Stimulated activated CD4-positive, alpha-beta T cell treated with anti-CD3 and anti-CD28 coated beads, Interleukin-15, amount 100 ng/mL, for 24 hours (primary cell): ENCODE measurements at regions not wholly inside any gene's neighbourhood (a gene's known extent, or its start where the extent isn't known, plus 50 kb on each side); places are given as distances from the start of the nearest gene placed in this dataset.
"Not testable (repeated sequence)": the region's sequence is repeated elsewhere in the genome, so short reads cannot be mapped to it uniquely, and the experiment has no call there.

Source experiments
- DNase-seq: peaks from one replicate; pipeline ENCODE4 v3.0.0-alpha.2; 2020

GRCh38 chr16:66085651-66086050 lies 280.8 kb upstream of the CDH5 start:
- DNase-seq = no peak

- not testable (repeated sequence) for DNase-seq
Observed at GRCh38 chr16:66084731-66085130, 281.8 kb upstream of the CDH5 start.

- DNase-seq = no peak
Observed at GRCh38 chr16:66084306-66084705, 282.2 kb upstream of the CDH5 start.

- no peak for DNase-seq
Observed at GRCh38 chr16:66083171-66083570, 283.3 kb upstream of the CDH5 start.

- DNase-seq = no peak
Observed at GRCh38 chr16:66082424-66082823, 284.1 kb upstream of the CDH5 start.

- no peak for DNase-seq
Observed at GRCh38 chr16:66081775-66082366, 284.6 kb upstream of the CDH5 start.

GRCh38 chr16:66079671-66080334 lies 286.7 kb upstream of the CDH5 start:
- no peak for DNase-seq

GRCh38 chr16:66070140-66070917 lies 296.2 kb upstream of the CDH5 start:
- DNase-seq = no peak

GRCh38 chr16:66069587-66069986 lies 296.9 kb upstream of the CDH5 start:
- no peak for DNase-seq

- DNase-seq = no peak
Observed at GRCh38 chr16:66066404-66066803, 300.1 kb upstream of the CDH5 start.

- DNase-seq = no peak
Observed at GRCh38 chr16:66065925-66066324, 300.6 kb upstream of the CDH5 start.

GRCh38 chr16:66064801-66065530 lies 301.5 kb upstream of the CDH5 start:
- no peak for DNase-seq

- no peak for DNase-seq
Observed at GRCh38 chr16:66058832-66059231, 307.7 kb upstream of the CDH5 start.

GRCh38 chr16:66058172-66058691 lies 308.3 kb upstream of the CDH5 start:
- no peak for DNase-seq

- no peak for DNase-seq
Observed at GRCh38 chr16:66057057-66057456, 309.4 kb upstream of the CDH5 start.

- no peak for DNase-seq
Observed at GRCh38 chr16:66054095-66054494, 312.4 kb upstream of the CDH5 start.

- DNase-seq = no peak
Observed at GRCh38 chr16:66052745-66053144, 313.7 kb upstream of the CDH5 start.

GRCh38 chr16:66050991-66051390 lies 315.5 kb upstream of the CDH5 start:
- no peak for DNase-seq

- DNase-seq = no peak
Observed at GRCh38 chr16:66049865-66050264, 316.6 kb upstream of the CDH5 start.

- DNase-seq = no peak
Observed at GRCh38 chr16:66045626-66046025, 320.9 kb upstream of the CDH5 start.

- DNase-seq = no peak
Observed at GRCh38 chr16:66044556-66044955, 321.9 kb upstream of the CDH5 start.

GRCh38 chr16:66044089-66044488 lies 322.4 kb upstream of the CDH5 start:
- DNase-seq = no peak

GRCh38 chr16:66043326-66043725 lies 323.2 kb upstream of the CDH5 start:
- DNase-seq = no peak
